ENCODE measurements at regions not wholly inside any gene's neighbourhood (a gene's known extent, or its start where the extent isn't known, plus 50 kb on each side); places are given as distances from the start of the nearest gene placed in this dataset.

GRCh38 chr21:23247334-23247733 is 2249.1 kb downstream of the NCAM2 start (continued):
- TF ChIP-seq REST (IDR thresholded peaks at IDR 0.05; ENCODE audit: unreplicated experiment) = no peak
- no peak for TF ChIP-seq EZH2phosphoT487 (IDR thresholded peaks at IDR 0.05; ENCODE audit: unreplicated experiment)
- no peak for TF ChIP-seq JUNB (IDR thresholded peaks at IDR 0.05; ENCODE audit: unreplicated experiment)
- TF ChIP-seq CTCF (conservative IDR thresholded peaks at IDR 0.05; ENCODE audit: low read depth in 2 of 2) = no peak
- TF ChIP-seq POLR2AphosphoS5 (IDR thresholded peaks at IDR 0.05; ENCODE audit: low read depth) = no peak
- TF ChIP-seq ETS1 (IDR thresholded peaks at IDR 0.05) = no peak
- no peak for TF ChIP-seq CREB1 (CRISPR knock-in tag; IDR thresholded peaks at IDR 0.05; ENCODE audit: low read depth)
- no peak for TF ChIP-seq ZNF331 (CRISPR knock-in tag; IDR thresholded peaks at IDR 0.05; ENCODE audit: low read depth)

DNA sequence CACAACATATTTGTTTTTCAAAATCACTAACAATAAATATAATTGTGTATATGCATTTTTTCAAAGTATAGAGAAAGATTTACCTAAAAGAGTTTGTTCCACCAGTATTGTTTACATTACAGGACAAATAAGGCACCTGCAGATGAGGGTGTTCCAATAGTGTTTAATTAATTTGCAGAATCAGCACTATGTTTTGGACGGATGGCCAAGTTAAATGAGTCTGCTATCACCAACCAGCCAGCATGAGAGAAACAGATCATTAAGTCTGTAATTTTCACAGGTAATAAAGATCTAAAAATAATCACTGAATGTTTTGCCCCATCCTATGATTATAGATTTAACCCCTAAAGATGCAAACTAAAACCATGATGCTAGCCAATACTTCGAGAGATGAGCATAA is 2247.0 kb downstream of the NCAM2 start:
- H3K36me3 Mint-ChIP-seq (ENCODE audit: low read depth) = no peaks in the 10 kb centered on the region

More for the DNA sequence above, 2247.0 kb downstream of the NCAM2 start:
- Histone ChIP-seq H3F3A (replicated peaks; ENCODE audit: low read depth) (no peaks in the 10 kb centered on the region), H3K9me2 (ENCODE audit: insufficient read depth) (no peaks in the 10 kb centered on the region), H3K27ac (ENCODE audit: low read depth) (no peak overlapping the region), H3K4me2 (no peak overlapping the region), H4K20me1 (replicated peaks; ENCODE audit: insufficient read depth) (no peaks in the 10 kb centered on the region), H3K79me2 (replicated peaks; ENCODE audit: insufficient read depth) (no peaks in the 10 kb centered on the region), H3K4me3 (no peak overlapping the region), H2AFZ (no peak overlapping the region), H3K36me3 (ENCODE audit: insufficient read depth) (no peaks in the 10 kb centered on the region), H3K4me1 (ENCODE audit: insufficient read depth) (0 out of 2 replicates have a peak, but pooled peaks cover 7% of the 10 kb centered on the region), H3K27me3 (ENCODE audit: insufficient read depth) (no peaks in the 10 kb centered on the region)
- no peaks in the 10 kb centered on the region for H3K27me3 Mint-ChIP-seq (ENCODE audit: insufficient read depth, low read depth, poor library complexity)
- TF ChIP-seq ETS1 (IDR thresholded peaks at IDR 0.05) (no peak), ZNF331 (CRISPR knock-in tag; IDR thresholded peaks at IDR 0.05; ENCODE audit: low read depth) (no peak), NANOG (IDR thresholded peaks at IDR 0.05; ENCODE audit: borderline replicate concordance) (no peak), CTCF (conservative IDR thresholded peaks at IDR 0.05; ENCODE audit: low read depth in 2 of 2) (no peak), REST (IDR thresholded peaks at IDR 0.05; ENCODE audit: unreplicated experiment) (no peak), JUNB (IDR thresholded peaks at IDR 0.05; ENCODE audit: unreplicated experiment) (no peak)
- ATAC-seq (no peak), DNase-seq (ENCODE audit: low spot score) (no peak)
- peaks cover 16% of the 10 kb centered on the region for H3K4me1 Mint-ChIP-seq
- H3K9me3 Mint-ChIP-seq = no peaks in the 10 kb centered on the region
- H3K4me3 Mint-ChIP-seq = no peak overlapping the region
- no peak overlapping the region for H3K27ac Mint-ChIP-seq

Data from GM23338 (cell line).